ENCODE measurements at regions not wholly inside any gene's neighbourhood (a gene's known extent, or its start where the extent isn't known, plus 50 kb on each side); places are given as distances from the start of the nearest gene placed in this dataset.

DNA sequence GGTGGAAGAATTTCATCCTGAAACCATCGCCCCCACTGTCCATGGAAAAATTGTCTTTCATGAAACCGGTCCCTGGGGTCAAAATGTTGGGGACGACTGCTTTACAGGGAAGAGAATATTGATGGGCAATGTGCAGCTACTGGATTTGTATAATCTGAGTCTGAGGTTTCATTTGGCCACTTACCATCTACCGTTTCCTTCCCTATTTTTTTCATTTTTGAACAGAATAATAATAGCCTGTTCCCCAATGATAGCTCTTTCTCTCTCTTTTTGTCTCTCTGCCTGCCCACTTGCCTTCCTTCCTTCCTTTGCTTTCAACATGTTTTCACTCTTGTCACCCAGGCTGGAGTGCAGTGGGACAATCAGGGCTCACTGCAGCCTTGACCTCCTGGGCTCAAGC lies 78.3 kb upstream of the TLK1 start:
- H3K27me3 Mint-ChIP-seq (ENCODE audit: low read depth, poor library complexity) = peaks cover 4% of the 10 kb centered on the region
- H3K9me3 Mint-ChIP-seq = peaks cover 5% of the 10 kb centered on the region

DNA sequence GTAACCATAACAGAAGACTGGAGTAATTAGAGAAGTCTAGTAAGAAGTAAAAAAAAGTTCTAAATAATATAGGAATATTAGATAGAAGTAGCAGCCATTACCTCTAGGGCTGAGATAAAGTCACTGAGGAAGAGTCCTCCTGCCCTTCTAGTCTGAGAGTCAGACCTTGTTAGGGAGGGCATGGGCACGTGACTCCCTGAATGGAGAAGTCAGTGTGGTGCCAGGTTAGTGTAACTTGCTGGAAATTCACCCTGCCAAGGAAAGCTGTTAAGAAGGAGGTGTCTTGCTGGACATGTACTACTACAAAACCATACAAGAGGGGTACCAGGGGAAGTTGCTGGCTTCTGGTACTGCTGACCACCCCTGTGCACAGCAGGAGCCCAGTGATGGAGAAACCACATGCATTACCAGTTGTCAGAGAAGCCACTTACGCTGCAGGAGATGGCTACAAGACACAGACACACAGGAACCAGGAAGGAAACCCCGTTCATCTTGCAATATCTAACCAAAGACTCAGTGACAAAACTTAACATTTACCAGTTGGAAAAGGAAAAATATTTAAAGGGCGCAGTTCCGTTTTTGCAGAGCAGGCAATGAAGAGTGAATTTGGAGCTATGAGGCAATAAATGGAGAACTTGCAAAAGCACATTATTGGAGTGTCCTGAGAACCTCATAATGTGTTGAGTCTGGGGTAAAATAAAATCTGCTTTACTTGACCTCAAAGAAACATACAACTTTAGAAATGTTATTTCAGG lies 77.2 kb upstream of the TLK1 start:
- no peaks in the 10 kb centered on the region for H3K4me1 Mint-ChIP-seq
- DNase-seq = no peak
- H3K4me3 Mint-ChIP-seq = no peak overlapping the region
- TF ChIP-seq, protein P1, sequence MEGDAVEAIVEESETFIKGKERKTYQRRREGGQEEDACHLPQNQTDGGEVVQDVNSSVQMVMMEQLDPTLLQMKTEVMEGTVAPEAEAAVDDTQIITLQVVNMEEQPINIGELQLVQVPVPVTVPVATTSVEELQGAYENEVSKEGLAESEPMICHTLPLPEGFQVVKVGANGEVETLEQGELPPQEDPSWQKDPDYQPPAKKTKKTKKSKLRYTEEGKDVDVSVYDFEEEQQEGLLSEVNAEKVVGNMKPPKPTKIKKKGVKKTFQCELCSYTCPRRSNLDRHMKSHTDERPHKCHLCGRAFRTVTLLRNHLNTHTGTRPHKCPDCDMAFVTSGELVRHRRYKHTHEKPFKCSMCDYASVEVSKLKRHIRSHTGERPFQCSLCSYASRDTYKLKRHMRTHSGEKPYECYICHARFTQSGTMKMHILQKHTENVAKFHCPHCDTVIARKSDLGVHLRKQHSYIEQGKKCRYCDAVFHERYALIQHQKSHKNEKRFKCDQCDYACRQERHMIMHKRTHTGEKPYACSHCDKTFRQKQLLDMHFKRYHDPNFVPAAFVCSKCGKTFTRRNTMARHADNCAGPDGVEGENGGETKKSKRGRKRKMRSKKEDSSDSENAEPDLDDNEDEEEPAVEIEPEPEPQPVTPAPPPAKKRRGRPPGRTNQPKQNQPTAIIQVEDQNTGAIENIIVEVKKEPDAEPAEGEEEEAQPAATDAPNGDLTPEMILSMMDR (IDR thresholded peaks at IDR 0.05) = no peak
- no peak overlapping the region for H3K27ac Mint-ChIP-seq
- no peaks in the 10 kb centered on the region for H3K36me3 Mint-ChIP-seq (ENCODE audit: low read depth)
- H3K9me3 Mint-ChIP-seq = peaks cover 3% of the 10 kb centered on the region
- H3K27me3 Mint-ChIP-seq (ENCODE audit: low read depth, poor library complexity) = peaks cover 4% of the 10 kb centered on the region

More for the DNA sequence above, 78.3 kb upstream of the TLK1 start:
- Mint-ChIP-seq H3K4me3 (no peak overlapping the region), H3K36me3 (ENCODE audit: low read depth) (no peaks in the 10 kb centered on the region), H3K27ac (no peak overlapping the region), H3K4me1 (no peaks in the 10 kb centered on the region)
- DNase-seq = no peak
- TF ChIP-seq, protein P1 (IDR thresholded peaks at IDR 0.05) = no peak

DNA sequence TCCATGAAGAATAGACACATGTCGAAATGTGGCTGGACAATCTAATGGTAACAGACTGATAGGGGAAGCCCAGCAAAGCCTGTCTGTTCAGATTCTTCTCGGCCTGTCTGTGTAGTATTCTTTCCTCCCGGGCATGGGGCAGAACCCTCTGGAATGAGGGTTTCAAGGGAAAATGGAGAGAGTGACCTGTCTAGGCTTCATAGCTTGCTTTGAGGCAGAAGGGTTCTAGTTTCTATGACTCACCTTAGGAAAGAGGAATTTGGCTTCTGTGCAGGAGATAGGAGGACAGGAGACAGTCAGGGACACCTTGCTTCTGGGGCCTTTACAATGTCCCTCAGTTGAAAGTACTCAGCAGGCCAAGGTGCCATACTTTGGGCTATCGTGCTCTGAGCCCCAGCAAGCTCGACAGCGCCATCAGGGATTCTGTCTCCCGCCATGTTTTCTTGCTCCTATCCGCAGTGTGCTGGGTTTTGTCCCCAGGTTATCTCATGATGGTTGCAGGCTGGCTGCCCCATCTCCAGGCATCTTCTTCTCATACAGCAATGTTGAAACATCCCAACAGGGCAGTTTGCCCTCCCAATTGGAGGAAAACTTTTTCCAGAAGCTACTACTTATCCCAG lies 74.7 kb upstream of the TLK1 start:
- peaks cover 4% of the 10 kb centered on the region for H3K27me3 Mint-ChIP-seq (ENCODE audit: low read depth, poor library complexity)
- H3K27ac Mint-ChIP-seq = no peak overlapping the region
- H3K36me3 Mint-ChIP-seq (ENCODE audit: low read depth) = no peaks in the 10 kb centered on the region
- TF ChIP-seq, protein P1 (IDR thresholded peaks at IDR 0.05) = no peak
- H3K9me3 Mint-ChIP-seq = peaks cover 3% of the 10 kb centered on the region
- no peak overlapping the region for H3K4me3 Mint-ChIP-seq
- no peaks in the 10 kb centered on the region for H3K4me1 Mint-ChIP-seq
- no peak for DNase-seq

DNA sequence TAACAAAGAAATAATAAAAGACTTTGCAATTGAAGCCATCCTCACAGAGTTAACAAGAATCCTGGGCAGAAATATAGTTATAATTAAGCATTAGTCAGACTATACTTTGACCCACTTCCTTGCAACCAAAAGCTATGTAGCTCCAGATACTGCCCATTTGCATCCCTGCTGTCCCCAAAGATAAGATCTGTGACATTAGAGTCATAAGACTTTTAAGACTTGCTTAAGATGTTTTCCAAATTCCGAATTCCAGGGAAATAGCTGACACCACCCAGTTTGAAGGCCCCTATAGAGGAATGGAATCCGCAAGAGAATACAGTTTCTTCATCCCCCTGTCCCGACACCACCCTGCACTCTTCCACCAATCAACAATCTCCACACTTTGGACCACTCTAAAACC lies 69.5 kb upstream of the TLK1 start:
- Mint-ChIP-seq H3K9me3 (no peaks in the 10 kb centered on the region), H3K27me3 (ENCODE audit: low read depth, poor library complexity) (no peaks in the 10 kb centered on the region), H3K27ac (no peak overlapping the region), H3K4me3 (no peak overlapping the region), H3K4me1 (no peaks in the 10 kb centered on the region), H3K36me3 (ENCODE audit: low read depth) (no peaks in the 10 kb centered on the region)
- TF ChIP-seq, protein P1 (IDR thresholded peaks at IDR 0.05) = no peak
- no peak for DNase-seq

DNA sequence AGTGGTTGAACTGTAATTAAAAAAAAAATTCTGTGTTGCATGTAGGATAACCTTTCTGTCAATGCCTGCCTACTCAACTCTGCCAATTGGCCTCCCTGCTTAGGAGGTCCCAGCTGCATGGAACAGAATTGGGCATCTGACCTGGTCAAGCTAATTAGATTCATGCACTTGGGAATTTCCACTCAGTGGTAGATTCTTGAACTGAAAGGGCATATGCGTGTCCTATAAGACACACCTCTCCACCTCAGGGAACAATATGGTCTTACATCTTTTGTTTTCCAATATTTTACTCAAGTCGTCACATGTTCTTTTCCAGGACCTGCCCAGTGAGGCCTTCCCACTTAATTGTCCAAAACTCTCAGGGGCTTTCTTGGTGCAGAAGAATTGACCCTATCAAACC lies 68.1 kb upstream of the TLK1 start:
- peaks cover 13% of the 10 kb centered on the region for H3K9me3 Mint-ChIP-seq
- TF ChIP-seq, protein P1 (IDR thresholded peaks at IDR 0.05) = no peak
- H3K4me1 Mint-ChIP-seq = no peaks in the 10 kb centered on the region
- DNase-seq = no peak
- H3K36me3 Mint-ChIP-seq (ENCODE audit: low read depth) = peaks cover 8% of the 10 kb centered on the region
- no peaks in the 10 kb centered on the region for H3K27me3 Mint-ChIP-seq (ENCODE audit: low read depth, poor library complexity)
- H3K27ac Mint-ChIP-seq = no peak overlapping the region
- no peak overlapping the region for H3K4me3 Mint-ChIP-seq
